ENCODE measurements at regions not wholly inside any gene's neighbourhood (a gene's known extent, or its start where the extent isn't known, plus 50 kb on each side); places are given as distances from the start of the nearest gene placed in this dataset.

DNA sequence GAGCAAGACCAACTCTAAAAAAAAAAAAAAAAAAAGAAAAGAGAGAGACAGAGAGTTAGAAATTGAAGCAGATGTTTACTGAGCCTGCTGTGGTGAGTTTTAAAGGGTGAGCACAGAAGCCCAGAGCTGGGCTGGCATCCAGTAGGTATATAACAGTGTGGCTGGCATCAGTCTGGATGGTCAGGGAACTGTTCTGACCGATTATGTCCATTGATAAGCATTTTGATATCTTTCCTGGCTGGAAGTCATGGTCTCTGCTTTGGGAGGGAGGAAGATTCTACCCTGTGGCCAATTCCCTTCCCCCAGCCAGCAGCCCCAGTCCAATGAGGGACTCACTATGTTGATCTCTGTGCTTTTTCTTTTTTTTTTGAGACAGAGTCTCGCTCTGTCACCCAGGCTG is 65.2 kb upstream of the PODXL start:
- TF ChIP-seq POLR2A (IDR thresholded peaks at IDR 0.05), result no peak
- TF ChIP-seq, protein P1, sequence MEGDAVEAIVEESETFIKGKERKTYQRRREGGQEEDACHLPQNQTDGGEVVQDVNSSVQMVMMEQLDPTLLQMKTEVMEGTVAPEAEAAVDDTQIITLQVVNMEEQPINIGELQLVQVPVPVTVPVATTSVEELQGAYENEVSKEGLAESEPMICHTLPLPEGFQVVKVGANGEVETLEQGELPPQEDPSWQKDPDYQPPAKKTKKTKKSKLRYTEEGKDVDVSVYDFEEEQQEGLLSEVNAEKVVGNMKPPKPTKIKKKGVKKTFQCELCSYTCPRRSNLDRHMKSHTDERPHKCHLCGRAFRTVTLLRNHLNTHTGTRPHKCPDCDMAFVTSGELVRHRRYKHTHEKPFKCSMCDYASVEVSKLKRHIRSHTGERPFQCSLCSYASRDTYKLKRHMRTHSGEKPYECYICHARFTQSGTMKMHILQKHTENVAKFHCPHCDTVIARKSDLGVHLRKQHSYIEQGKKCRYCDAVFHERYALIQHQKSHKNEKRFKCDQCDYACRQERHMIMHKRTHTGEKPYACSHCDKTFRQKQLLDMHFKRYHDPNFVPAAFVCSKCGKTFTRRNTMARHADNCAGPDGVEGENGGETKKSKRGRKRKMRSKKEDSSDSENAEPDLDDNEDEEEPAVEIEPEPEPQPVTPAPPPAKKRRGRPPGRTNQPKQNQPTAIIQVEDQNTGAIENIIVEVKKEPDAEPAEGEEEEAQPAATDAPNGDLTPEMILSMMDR (IDR thresholded peaks at IDR 0.05), result no peak

Measured in right lobe of liver (tissue), 4 donors.